HG03139 (cell line): ENCODE measurements at regions not wholly inside any gene's neighbourhood (a gene's known extent, or its start where the extent isn't known, plus 50 kb on each side); places are given as distances from the start of the nearest gene placed in this dataset.
A peak's percentile ranks its signal among the peaks of the same experiment; 100 is the strongest.

ENCODE experiments used
- ATAC-seq: cut with Tn5 transposase; IDR thresholded peaks from one replicate; pipeline ENCODE4 v1.9.1; 2021; ENCODE audit not compliant: unreplicated experiment

- no peak for ATAC-seq
These were observed 446.2 kb upstream of the TRPC7 start for GRCh38 chr5:136811551-136811950.

- no peak for ATAC-seq
These were observed 445.7 kb upstream of the TRPC7 start for GRCh38 chr5:136811086-136811485.

GRCh38 chr5:136810261-136810801 lies 445.0 kb upstream of the TRPC7 start:
- ATAC-seq, result no peak

GRCh38 chr5:136809382-136809781 lies 444.0 kb upstream of the TRPC7 start:
- no peak for ATAC-seq

- ATAC-seq, result no peak
These were observed 443.4 kb upstream of the TRPC7 start for GRCh38 chr5:136808756-136809155.

- no peak for ATAC-seq
These were observed 440.1 kb upstream of the TRPC7 start for GRCh38 chr5:136805466-136805865.

GRCh38 chr5:136802383-136802782 lies 437.0 kb upstream of the TRPC7 start:
- ATAC-seq, result no peak

GRCh38 chr5:136799806-136800372 lies 434.5 kb upstream of the TRPC7 start:
- no peak for ATAC-seq

- ATAC-seq, result no peak
These were observed 428.0 kb upstream of the TRPC7 start for GRCh38 chr5:136793300-136793699.

- ATAC-seq, result no peak
These were observed 416.1 kb upstream of the TRPC7 start for GRCh38 chr5:136781464-136781863.

- no peak for ATAC-seq
These were observed 415.2 kb upstream of the TRPC7 start for GRCh38 chr5:136780518-136780917.

- no peak for ATAC-seq
These were observed 410.9 kb upstream of the TRPC7 start for GRCh38 chr5:136776022-136776927.

- ATAC-seq, result no peak
These were observed 407.1 kb upstream of the TRPC7 start for GRCh38 chr5:136772491-136772890.

- ATAC-seq, result peak; percentile 77
These were observed 404.7 kb upstream of the TRPC7 start for GRCh38 chr5:136769900-136770684.

GRCh38 chr5:136769093-136769492 lies 403.7 kb upstream of the TRPC7 start:
- ATAC-seq, result no peak

- ATAC-seq, result no peak
These were observed 403.1 kb upstream of the TRPC7 start for GRCh38 chr5:136768457-136768856.

GRCh38 chr5:136766456-136766855 lies 401.1 kb upstream of the TRPC7 start:
- ATAC-seq, result no peak

- ATAC-seq, result no peak
These were observed 399.3 kb upstream of the TRPC7 start for GRCh38 chr5:136764601-136765000.

- no peak for ATAC-seq
These were observed 398.2 kb upstream of the TRPC7 start for GRCh38 chr5:136763548-136763947.

GRCh38 chr5:136754216-136754615 lies 388.9 kb upstream of the TRPC7 start:
- no peak for ATAC-seq

- ATAC-seq, result no peak
These were observed 385.0 kb upstream of the TRPC7 start for GRCh38 chr5:136750224-136750862.
